GM13977 (cell line): ENCODE measurements at regions not wholly inside any gene's neighbourhood (a gene's known extent, or its start where the extent isn't known, plus 50 kb on each side); places are given as distances from the start of the nearest gene placed in this dataset.

Source experiments
- DNase-seq: peaks from one replicate; pipeline ENCODE4 v3.0.0; 2012; ENCODE audit warnings: low spot score
- CTCF ChIP-seq: IDR thresholded peaks from 2 replicates; pipeline ENCODE4 v1.5.1; 2012; ENCODE audit warnings: mild to moderate bottlenecking, control low read depth; ENCODE audit not compliant: insufficient read depth; ENCODE audit errors: extremely low read depth, missing control alignments
- in situ Hi-C: fragments of 300-500 bp; cut with MboI; formaldehyde crosslinking; loops from one replicate; pipeline ENCODE4 v1.12.0; 2022; ENCODE audit warnings: low sequenced_read_pairs, low pct_unique_long_range_greater_than_20kb, mixed read lengths, inconsistent platforms; ENCODE audit not compliant: unreplicated experiment

- DNase-seq: no peak
- no peak for TF ChIP-seq CTCF
- in situ Hi-C loops: no loop called here
Measured at GRCh38 chr2:198953328-198953727, 504.4 kb downstream of the SATB2 start.

GRCh38 chr2:198950803-198951202 lies 506.9 kb downstream of the SATB2 start:
- in situ Hi-C loops: no loop called here
- no peak for TF ChIP-seq CTCF
- no peak for DNase-seq

GRCh38 chr2:198945496-198945895 lies 512.2 kb downstream of the SATB2 start:
- in situ Hi-C loops: no loop called here
- TF ChIP-seq CTCF: no peak
- DNase-seq: no peak

- TF ChIP-seq CTCF: no peak
- in situ Hi-C loops: no loop called here
Measured at GRCh38 chr2:198930170-198930569, 527.6 kb downstream of the SATB2 start.

GRCh38 chr2:198928026-198928425 lies 529.7 kb downstream of the SATB2 start:
- no peak for DNase-seq
- no peak for TF ChIP-seq CTCF
- in situ Hi-C loops: no loop called here

More at GRCh38 chr2:198930170-198930569, 527.6 kb downstream of the SATB2 start:
- DNase-seq: no peak

- DNase-seq: no peak
- no peak for TF ChIP-seq CTCF
- in situ Hi-C loops: no loop called here
Measured at GRCh38 chr2:198917926-198918720, 539.6 kb downstream of the SATB2 start.
